Liver (tissue), 3 donors: ENCODE measurements at regions not wholly inside any gene's neighbourhood (a gene's known extent, or its start where the extent isn't known, plus 50 kb on each side); places are given as distances from the start of the nearest gene placed in this dataset.

ENCODE experiments used
- JUND ChIP-seq, 2 donors: IDR thresholded peaks; 2 replicates each; pipeline ENCODE4 v1.6.1; 2016; ENCODE audit warnings: antibody characterized with exemption in 2 of 2
- RXRA ChIP-seq, 2 donors: IDR thresholded peaks; 2 replicates each; pipeline ENCODE4 v1.6.1; 2017 to 2018; ENCODE audit warnings: antibody characterized with exemption in 2 of 2, mild to moderate bottlenecking in 1 of 2
- YY1 ChIP-seq: IDR thresholded peaks from 2 replicates; pipeline ENCODE4 v1.6.1; 2016; ENCODE audit warnings: antibody characterized with exemption, mild to moderate bottlenecking
- TF ChIP-seq, protein P1 (sequence below): IDR thresholded peaks from 2 replicates; pipeline ENCODE4 v1.6.1; 2016; ENCODE audit warnings: antibody characterized with exemption, mild to moderate bottlenecking
- TF ChIP-seq, protein P2 (sequence below): fragments of 150-350 bp; IDR thresholded peaks from 2 replicates; pipeline ENCODE4 v1.5.1; 2017; ENCODE audit warnings: improper control_type of control experiment, low read depth, low read length; ENCODE audit not compliant: missing input control
- TF ChIP-seq, protein P3 (sequence below): IDR thresholded peaks from 2 replicates; pipeline ENCODE4 v1.6.1; 2016; ENCODE audit warnings: antibody characterized with exemption
- donor health status: healthy.
- donor health status: healthy.

DNA sequence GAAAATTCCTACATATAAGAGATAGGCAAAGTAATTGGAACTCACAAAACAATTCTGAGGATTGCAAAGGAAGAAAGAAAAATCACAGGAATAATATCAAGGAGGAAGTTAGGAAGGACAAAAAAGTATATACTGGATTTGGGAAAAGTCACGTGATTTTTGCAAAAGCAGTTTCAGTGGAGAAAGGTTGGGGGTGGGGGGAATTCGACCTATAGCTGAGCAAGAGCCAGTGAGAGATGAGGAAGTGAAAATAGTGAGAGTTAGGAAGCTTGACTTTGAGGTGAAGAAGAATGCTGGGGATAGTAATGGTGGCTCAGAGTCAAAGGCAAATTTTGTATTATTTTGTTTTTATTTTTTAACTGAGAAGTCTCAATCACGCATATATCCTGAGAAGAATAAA is 438.0 kb upstream of the PMFBP1 start:
- TF ChIP-seq RXRA (IDR thresholded peaks at IDR 0.05) (no peak), JUND (IDR thresholded peaks at IDR 0.05) (no peak), YY1 (no peak)
- TF ChIP-seq, protein P1, sequence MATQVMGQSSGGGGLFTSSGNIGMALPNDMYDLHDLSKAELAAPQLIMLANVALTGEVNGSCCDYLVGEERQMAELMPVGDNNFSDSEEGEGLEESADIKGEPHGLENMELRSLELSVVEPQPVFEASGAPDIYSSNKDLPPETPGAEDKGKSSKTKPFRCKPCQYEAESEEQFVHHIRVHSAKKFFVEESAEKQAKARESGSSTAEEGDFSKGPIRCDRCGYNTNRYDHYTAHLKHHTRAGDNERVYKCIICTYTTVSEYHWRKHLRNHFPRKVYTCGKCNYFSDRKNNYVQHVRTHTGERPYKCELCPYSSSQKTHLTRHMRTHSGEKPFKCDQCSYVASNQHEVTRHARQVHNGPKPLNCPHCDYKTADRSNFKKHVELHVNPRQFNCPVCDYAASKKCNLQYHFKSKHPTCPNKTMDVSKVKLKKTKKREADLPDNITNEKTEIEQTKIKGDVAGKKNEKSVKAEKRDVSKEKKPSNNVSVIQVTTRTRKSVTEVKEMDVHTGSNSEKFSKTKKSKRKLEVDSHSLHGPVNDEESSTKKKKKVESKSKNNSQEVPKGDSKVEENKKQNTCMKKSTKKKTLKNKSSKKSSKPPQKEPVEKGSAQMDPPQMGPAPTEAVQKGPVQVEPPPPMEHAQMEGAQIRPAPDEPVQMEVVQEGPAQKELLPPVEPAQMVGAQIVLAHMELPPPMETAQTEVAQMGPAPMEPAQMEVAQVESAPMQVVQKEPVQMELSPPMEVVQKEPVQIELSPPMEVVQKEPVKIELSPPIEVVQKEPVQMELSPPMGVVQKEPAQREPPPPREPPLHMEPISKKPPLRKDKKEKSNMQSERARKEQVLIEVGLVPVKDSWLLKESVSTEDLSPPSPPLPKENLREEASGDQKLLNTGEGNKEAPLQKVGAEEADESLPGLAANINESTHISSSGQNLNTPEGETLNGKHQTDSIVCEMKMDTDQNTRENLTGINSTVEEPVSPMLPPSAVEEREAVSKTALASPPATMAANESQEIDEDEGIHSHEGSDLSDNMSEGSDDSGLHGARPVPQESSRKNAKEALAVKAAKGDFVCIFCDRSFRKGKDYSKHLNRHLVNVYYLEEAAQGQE: no peak
- TF ChIP-seq, protein P2, sequence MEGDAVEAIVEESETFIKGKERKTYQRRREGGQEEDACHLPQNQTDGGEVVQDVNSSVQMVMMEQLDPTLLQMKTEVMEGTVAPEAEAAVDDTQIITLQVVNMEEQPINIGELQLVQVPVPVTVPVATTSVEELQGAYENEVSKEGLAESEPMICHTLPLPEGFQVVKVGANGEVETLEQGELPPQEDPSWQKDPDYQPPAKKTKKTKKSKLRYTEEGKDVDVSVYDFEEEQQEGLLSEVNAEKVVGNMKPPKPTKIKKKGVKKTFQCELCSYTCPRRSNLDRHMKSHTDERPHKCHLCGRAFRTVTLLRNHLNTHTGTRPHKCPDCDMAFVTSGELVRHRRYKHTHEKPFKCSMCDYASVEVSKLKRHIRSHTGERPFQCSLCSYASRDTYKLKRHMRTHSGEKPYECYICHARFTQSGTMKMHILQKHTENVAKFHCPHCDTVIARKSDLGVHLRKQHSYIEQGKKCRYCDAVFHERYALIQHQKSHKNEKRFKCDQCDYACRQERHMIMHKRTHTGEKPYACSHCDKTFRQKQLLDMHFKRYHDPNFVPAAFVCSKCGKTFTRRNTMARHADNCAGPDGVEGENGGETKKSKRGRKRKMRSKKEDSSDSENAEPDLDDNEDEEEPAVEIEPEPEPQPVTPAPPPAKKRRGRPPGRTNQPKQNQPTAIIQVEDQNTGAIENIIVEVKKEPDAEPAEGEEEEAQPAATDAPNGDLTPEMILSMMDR: no peak
- TF ChIP-seq, protein P3, sequence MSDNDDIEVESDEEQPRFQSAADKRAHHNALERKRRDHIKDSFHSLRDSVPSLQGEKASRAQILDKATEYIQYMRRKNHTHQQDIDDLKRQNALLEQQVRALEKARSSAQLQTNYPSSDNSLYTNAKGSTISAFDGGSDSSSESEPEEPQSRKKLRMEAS: no peak
